Panc1 (cell line): ENCODE measurements at regions not wholly inside any gene's neighbourhood (a gene's known extent, or its start where the extent isn't known, plus 50 kb on each side); places are given as distances from the start of the nearest gene placed in this dataset.

Source experiments
- ATAC-seq: fragments of 200-7000 bp; cut with Tn5 transposase; 2 replicates; pipeline ENCODE4 v1.9.1; 2020; ENCODE audit warnings: mild to moderate bottlenecking, moderate library complexity
- BruUV-seq: library from RNA; stranded (reverse); fragments of 400-500 nt; replicated peaks from 2 replicates; lab custom pipeline; 2021; lab: Mats Ljungman, UMichigan
- CTCF ChIA-PET: fragments of 300-600 bp; sonication (Branson Sonifier 250); formaldehyde crosslinking; loops from one replicate; lab custom pipeline; 2022; ENCODE audit warnings: antibody characterized with exemption; lab: Charles Lee
- POLR2A ChIA-PET: fragments of 300-600 bp; sonication (Branson Sonifier 250); formaldehyde crosslinking; loops from one replicate; lab custom pipeline; 2022; ENCODE audit warnings: antibody characterized with exemption; lab: Charles Lee
- DNase-seq: peaks from one replicate; pipeline ENCODE4 v3.0.0-alpha.2; 2010; ENCODE audit warnings: low read depth, low spot score
- H3K27ac ChIP-seq: 2 replicates; pipeline ENCODE4 v1.5.1; 2011; ENCODE audit warnings: mild to moderate bottlenecking, low read length, inconsistent platforms
- H3K27me3 ChIP-seq: fragments of 200-500 bp; sonication (Bioruptor generic); 2 replicates; pipeline ENCODE4 v1.6.0; 2014; ENCODE audit warnings: low read length, inconsistent platforms; ENCODE audit not compliant: control insufficient read depth, insufficient read depth
- H3K36me3 ChIP-seq: fragments of 200-500 bp; sonication (Bioruptor generic); 2 replicates; pipeline ENCODE4 v1.5.1; 2014; ENCODE audit warnings: inconsistent platforms, mild to moderate bottlenecking, low read length, moderate library complexity; ENCODE audit not compliant: control insufficient read depth, insufficient read depth
- H3K4me1 ChIP-seq: 2 replicates; pipeline ENCODE4 v1.5.1; 2011; ENCODE audit warnings: inconsistent platforms, mild to moderate bottlenecking, low read length, moderate library complexity; ENCODE audit not compliant: control insufficient read depth, insufficient read depth
- H3K4me3 ChIP-seq, 2 experiments: 2 replicates each; pipeline ENCODE4 v1.5.1; 2011 to 2012; ENCODE audit warnings: low read depth in 2 of 2, low read length in 2 of 2, mild to moderate bottlenecking in 2 of 2, inconsistent platforms in 1 of 2, moderate library complexity in 1 of 2
- H3K9me3 ChIP-seq: fragments of 200-500 bp; sonication (Bioruptor generic); 2 replicates; pipeline ENCODE4 v1.5.1; 2014; ENCODE audit warnings: low read depth, mild to moderate bottlenecking, inconsistent platforms, low read length, moderate library complexity; ENCODE audit not compliant: control insufficient read depth, insufficient read depth
- POLR2AphosphoS5 ChIP-seq: IDR thresholded peaks from 2 replicates; pipeline ENCODE4 v1.6.1; 2012; ENCODE audit warnings: mild to moderate bottlenecking, low read depth, low read length, moderate library complexity
- SIN3A ChIP-seq: IDR thresholded peaks from 2 replicates; pipeline ENCODE4 v1.6.1; 2012; ENCODE audit warnings: low read depth, mild to moderate bottlenecking, low read length, moderate library complexity, borderline replicate concordance; ENCODE audit not compliant: insufficient read depth
- TCF7L2 ChIP-seq: IDR thresholded peaks from 2 replicates; pipeline ENCODE4 v1.6.1; 2011; ENCODE audit warnings: mild to moderate bottlenecking, low read depth, low read length, inconsistent platforms
- in situ Hi-C: cut with HindIII; loops from 2 replicates; pipeline ENCODE4 v1.10.0; 2016; ENCODE audit warnings: low sequenced_read_pairs, low pct_unique_long_range_greater_than_20kb
- intact Hi-C: fragments of 100-400 bp; cut with micrococcal nuclease; formaldehyde crosslinking; loops from one replicate; pipeline ENCODE4 v1.10.0; 2022; ENCODE audit not compliant: unreplicated experiment
- TF ChIP-seq, protein P1 (sequence below): fragments of 450-650 bp; IDR thresholded peaks from 2 replicates; pipeline ENCODE4 v1.5.1; 2017; ENCODE audit warnings: mild to moderate bottlenecking
- TF ChIP-seq, protein P2 (sequence below), 2 experiments: IDR thresholded peaks; 2 replicates each; pipeline ENCODE4 v1.6.1; 2011 to 2012; ENCODE audit warnings: low read depth in 2 of 2, control low read depth in 1 of 2, low read length in 1 of 2, mild to moderate bottlenecking in 1 of 2, moderate library complexity in 1 of 2; ENCODE audit not compliant: insufficient read depth in 1 of 2

DNA sequence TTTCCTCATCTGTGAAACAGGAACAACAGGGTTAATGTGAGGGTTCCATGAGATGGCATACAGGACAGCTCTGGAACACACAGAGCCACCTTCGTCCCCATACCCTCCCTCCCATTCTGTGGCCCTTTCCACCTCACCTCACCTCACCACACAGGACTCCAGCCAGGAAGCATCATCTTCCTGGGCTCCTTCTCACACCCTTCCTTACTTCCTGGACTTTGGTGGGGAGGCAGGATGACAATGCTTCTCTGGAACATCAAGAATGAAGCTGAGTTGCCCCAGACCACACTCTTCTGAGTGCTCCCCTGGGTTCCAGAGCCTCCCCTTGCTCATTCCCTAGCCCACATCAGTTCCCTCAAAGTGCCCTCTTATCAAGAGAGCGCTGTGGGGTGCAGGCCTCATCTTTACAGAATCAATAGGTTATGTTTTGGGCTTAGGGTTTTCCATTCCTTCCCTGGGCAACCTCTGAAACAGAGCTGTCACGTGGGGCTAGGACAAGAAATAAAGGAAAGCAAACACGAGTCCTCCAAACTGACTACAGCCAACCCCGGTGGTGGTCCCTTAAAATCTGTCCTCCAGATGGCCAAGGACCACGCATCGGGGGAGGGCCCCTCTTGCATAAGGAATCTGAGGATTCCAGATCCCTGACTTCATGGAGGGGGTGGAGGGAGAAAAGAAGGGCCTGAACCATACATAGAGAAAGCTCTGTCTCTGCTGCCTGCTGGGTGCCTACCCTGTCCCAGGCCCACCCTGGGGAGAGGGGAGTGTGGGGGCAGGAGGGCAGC is 74.4 kb upstream of the ATP6AP2 start:
- BruUV-seq, result no TSS peak
- TF ChIP-seq, protein P1, sequence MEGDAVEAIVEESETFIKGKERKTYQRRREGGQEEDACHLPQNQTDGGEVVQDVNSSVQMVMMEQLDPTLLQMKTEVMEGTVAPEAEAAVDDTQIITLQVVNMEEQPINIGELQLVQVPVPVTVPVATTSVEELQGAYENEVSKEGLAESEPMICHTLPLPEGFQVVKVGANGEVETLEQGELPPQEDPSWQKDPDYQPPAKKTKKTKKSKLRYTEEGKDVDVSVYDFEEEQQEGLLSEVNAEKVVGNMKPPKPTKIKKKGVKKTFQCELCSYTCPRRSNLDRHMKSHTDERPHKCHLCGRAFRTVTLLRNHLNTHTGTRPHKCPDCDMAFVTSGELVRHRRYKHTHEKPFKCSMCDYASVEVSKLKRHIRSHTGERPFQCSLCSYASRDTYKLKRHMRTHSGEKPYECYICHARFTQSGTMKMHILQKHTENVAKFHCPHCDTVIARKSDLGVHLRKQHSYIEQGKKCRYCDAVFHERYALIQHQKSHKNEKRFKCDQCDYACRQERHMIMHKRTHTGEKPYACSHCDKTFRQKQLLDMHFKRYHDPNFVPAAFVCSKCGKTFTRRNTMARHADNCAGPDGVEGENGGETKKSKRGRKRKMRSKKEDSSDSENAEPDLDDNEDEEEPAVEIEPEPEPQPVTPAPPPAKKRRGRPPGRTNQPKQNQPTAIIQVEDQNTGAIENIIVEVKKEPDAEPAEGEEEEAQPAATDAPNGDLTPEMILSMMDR, result no peak
- TF ChIP-seq, protein P2, sequence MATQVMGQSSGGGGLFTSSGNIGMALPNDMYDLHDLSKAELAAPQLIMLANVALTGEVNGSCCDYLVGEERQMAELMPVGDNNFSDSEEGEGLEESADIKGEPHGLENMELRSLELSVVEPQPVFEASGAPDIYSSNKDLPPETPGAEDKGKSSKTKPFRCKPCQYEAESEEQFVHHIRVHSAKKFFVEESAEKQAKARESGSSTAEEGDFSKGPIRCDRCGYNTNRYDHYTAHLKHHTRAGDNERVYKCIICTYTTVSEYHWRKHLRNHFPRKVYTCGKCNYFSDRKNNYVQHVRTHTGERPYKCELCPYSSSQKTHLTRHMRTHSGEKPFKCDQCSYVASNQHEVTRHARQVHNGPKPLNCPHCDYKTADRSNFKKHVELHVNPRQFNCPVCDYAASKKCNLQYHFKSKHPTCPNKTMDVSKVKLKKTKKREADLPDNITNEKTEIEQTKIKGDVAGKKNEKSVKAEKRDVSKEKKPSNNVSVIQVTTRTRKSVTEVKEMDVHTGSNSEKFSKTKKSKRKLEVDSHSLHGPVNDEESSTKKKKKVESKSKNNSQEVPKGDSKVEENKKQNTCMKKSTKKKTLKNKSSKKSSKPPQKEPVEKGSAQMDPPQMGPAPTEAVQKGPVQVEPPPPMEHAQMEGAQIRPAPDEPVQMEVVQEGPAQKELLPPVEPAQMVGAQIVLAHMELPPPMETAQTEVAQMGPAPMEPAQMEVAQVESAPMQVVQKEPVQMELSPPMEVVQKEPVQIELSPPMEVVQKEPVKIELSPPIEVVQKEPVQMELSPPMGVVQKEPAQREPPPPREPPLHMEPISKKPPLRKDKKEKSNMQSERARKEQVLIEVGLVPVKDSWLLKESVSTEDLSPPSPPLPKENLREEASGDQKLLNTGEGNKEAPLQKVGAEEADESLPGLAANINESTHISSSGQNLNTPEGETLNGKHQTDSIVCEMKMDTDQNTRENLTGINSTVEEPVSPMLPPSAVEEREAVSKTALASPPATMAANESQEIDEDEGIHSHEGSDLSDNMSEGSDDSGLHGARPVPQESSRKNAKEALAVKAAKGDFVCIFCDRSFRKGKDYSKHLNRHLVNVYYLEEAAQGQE (IDR thresholded peaks at IDR 0.05; ENCODE audit: insufficient read depth in 1 of 2, low read depth in 2 of 2, low read length in 1 of 2), result no peak
- TF ChIP-seq TCF7L2 (no peak), SIN3A (no peak), POLR2AphosphoS5 (no peak)
- in situ Hi-C loops (no loop called here), intact Hi-C loops (no loop called here)
- H3K9me3 ChIP-seq, result no peaks in the 10 kb centered on the region
- H3K36me3 ChIP-seq, result no peaks in the 10 kb centered on the region
- ChIA-PET POLR2A (no interaction called here), CTCF (no interaction called here)
- no peaks in the 10 kb centered on the region for H3K27me3 ChIP-seq
- DNase-seq, result no peak
- H3K4me1 ChIP-seq, result no peaks in the 10 kb centered on the region
- no peak overlapping the region for H3K27ac ChIP-seq
- ATAC-seq, result no peak
- H3K4me3 ChIP-seq, result no peak overlapping the region

DNA sequence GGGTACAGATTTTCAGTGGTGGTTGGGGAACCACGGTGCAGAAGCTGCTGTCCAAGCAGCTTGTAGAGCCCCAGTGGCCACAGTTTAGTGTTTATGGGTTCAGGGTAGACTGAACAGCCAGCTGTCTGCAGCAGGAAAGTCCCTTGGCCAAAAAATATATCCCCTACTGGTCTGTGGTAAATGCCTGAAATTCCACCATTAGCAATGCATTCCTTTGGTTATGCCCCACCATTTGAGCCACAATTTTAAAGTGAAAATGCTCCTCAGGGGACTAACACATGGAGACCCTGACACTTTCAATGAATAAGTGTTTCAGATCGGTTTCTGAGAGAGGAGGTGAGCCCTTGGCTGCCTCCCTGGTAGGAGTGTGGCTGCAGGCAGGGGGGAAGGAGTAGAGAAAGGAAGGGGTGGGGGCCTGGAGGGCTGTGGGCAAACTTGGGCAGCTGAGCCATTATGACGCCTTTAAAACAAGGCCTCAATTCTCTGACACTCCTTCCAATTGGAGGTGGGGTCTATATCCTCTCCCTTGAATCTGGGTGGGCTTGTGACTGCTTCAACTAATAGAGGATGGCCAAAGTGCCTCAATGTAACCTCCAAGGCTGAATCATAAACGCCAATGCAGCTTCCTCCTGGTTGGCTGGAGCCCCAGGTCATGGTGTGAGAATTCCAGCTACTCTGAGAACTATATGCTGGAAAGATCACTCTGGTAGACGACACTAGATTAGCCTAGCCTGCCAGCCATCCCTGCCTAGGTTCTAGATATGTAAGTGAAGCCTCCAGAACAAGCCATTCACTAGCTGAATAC is 75.8 kb upstream of the ATP6AP2 start:
- no peak overlapping the region for H3K27ac ChIP-seq
- CTCF ChIA-PET, result no interaction called here
- H3K4me1 ChIP-seq, result no peaks in the 10 kb centered on the region
- POLR2A ChIA-PET, result no interaction called here
- no peaks in the 10 kb centered on the region for H3K9me3 ChIP-seq
- intact Hi-C loops (no loop called here), in situ Hi-C loops (no loop called here)
- no peak for ATAC-seq
- no peaks in the 10 kb centered on the region for H3K36me3 ChIP-seq
- no peak overlapping the region for H3K4me3 ChIP-seq
- no TSS peak for BruUV-seq
- TF ChIP-seq TCF7L2 (no peak), POLR2AphosphoS5 (no peak), SIN3A (no peak)
- TF ChIP-seq, protein P1, result no peak
- TF ChIP-seq, protein P2 (IDR thresholded peaks at IDR 0.05; ENCODE audit: insufficient read depth in 1 of 2, low read depth in 2 of 2, low read length in 1 of 2), result no peak
- H3K27me3 ChIP-seq, result no peaks in the 10 kb centered on the region
- DNase-seq, result no peak
